SK-N-MC (cell line): ENCODE measurements at regions not wholly inside any gene's neighbourhood (a gene's known extent, or its start where the extent isn't known, plus 50 kb on each side); places are given as distances from the start of the nearest gene placed in this dataset.

ENCODE experiments used
- DNase-seq: peaks from one replicate; pipeline ENCODE4 v3.0.0-alpha.2; 2011; ENCODE audit warnings: low read depth, low spot score
- H3K27ac ChIP-seq: fragments of 200-600 bp; sonication (generic); 2 replicates; pipeline ENCODE4 v1.5.1; 2016; ENCODE audit warnings: mixed run types
- H3K36me3 ChIP-seq: fragments of 200-600 bp; sonication (generic); 2 replicates; pipeline ENCODE4 v1.6.1; 2017; ENCODE audit warnings: antibody characterized with exemption, low read length, mixed read lengths; ENCODE audit not compliant: insufficient read depth
- H3K4me3 ChIP-seq: fragments of 200-600 bp; sonication (generic); 2 replicates; pipeline ENCODE4 v1.5.1; 2016
- H3K9ac ChIP-seq: fragments of 200-600 bp; sonication (generic); 2 replicates; pipeline ENCODE4 v1.8.0; 2017; ENCODE audit warnings: mixed run types, mixed read lengths; ENCODE audit not compliant: insufficient read length
- H3K9me3 ChIP-seq: fragments of 200-600 bp; sonication (generic); 2 replicates; pipeline ENCODE4 v1.6.1; 2017; ENCODE audit warnings: low read depth, mild to moderate bottlenecking, antibody characterized with exemption, low read length, moderate library complexity, mixed read lengths
- EZH2 ChIP-seq: fragments of 200-600 bp; sonication (generic); IDR thresholded peaks from one replicate; pipeline ENCODE4 v1.6.1; 2017; ENCODE audit warnings: antibody characterized with exemption
- FOXP2 ChIP-seq: optimal IDR thresholded peaks from 2 replicates; pipeline ENCODE3; 2011; ENCODE audit warnings: mild to moderate bottlenecking, moderate library complexity; ENCODE audit not compliant: insufficient read depth; ENCODE audit errors: extremely low read length, control extremely low read depth
- POLR2AphosphoS5 ChIP-seq: IDR thresholded peaks from 2 replicates; pipeline ENCODE4 v1.6.1; 2012; ENCODE audit warnings: mild to moderate bottlenecking, low read depth, low read length, borderline replicate concordance

DNA sequence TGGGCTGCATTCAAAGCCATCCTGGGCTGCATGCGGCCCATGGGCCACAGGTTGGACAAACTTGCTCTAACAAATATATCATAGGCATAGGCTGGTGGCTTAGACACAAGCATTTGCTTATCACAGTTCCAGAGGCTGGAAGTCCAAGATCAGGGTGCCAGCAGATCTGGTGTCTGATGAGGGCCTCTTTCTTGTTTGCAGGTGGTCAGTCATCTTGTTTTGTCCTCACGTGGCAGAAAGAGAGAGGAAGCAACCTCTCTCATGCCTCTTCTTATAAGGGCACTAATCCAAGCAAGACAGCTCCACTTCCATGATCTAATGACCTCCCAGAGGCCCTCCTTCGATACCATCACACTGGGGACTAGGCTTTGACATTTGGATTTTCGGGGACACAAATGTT lies 238.7 kb upstream of the TNRC6C start:
- DNase-seq, result no peak
- Histone ChIP-seq H3K4me3 (no peak overlapping the region), H3K27ac (no peak overlapping the region), H3K9ac (no peak overlapping the region), H3K36me3 (no peaks in the 10 kb centered on the region), H3K9me3 (peaks cover 3% of the 10 kb centered on the region; the same call in 1 of the 2 replicates)
- TF ChIP-seq EZH2, result no peak
- TF ChIP-seq POLR2AphosphoS5, result no peak
- no peak for TF ChIP-seq FOXP2

GRCh38 chr17:77720946-77721845 lies 237.3 kb upstream of the TNRC6C start:
- Histone ChIP-seq H3K4me3 (no peak overlapping the region), H3K9me3 (peaks cover 3% of the 10 kb centered on the region; the same call in 1 of the 2 replicates), H3K36me3 (no peaks in the 10 kb centered on the region), H3K27ac (no peak overlapping the region), H3K9ac (no peak overlapping the region)
- TF ChIP-seq EZH2, result no peak
- TF ChIP-seq POLR2AphosphoS5, result no peak
- no peak for TF ChIP-seq FOXP2
- DNase-seq, result no peak

GRCh38 chr17:77721846-77722160 lies 236.7 kb upstream of the TNRC6C start:
- H3K4me3 ChIP-seq, result no peak overlapping the region
- no peak overlapping the region for H3K9ac ChIP-seq
- no peaks in the 10 kb centered on the region for H3K36me3 ChIP-seq
- DNase-seq, result no peak
- no peak overlapping the region for H3K27ac ChIP-seq
- TF ChIP-seq EZH2, result no peak
- no peak for TF ChIP-seq FOXP2
- TF ChIP-seq POLR2AphosphoS5, result no peak
- no peaks in the 10 kb centered on the region for H3K9me3 ChIP-seq

DNA sequence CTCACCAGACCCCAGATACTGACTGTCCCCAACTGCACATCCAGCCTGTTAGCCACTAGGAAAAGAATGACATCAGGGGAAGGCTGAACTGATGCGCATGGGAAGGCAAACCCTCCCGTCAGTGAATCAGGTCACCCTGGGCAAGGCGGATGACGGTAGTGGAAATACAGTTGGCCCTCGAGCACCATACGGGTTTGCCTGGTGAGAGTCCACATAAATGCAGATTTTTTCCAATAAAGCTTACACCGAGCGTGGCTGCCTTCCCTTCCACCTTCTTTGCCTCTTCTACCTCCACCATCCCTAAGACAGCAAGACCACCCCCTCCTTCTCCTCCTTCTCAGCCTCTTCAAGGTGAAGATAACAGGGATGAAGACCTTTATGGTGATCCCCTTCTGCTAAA lies 236.1 kb upstream of the TNRC6C start:
- H3K27ac ChIP-seq, result no peak overlapping the region
- H3K36me3 ChIP-seq, result no peaks in the 10 kb centered on the region
- no peak for DNase-seq
- H3K4me3 ChIP-seq, result no peak overlapping the region
- no peaks in the 10 kb centered on the region for H3K9me3 ChIP-seq
- H3K9ac ChIP-seq, result no peak overlapping the region
- no peak for TF ChIP-seq FOXP2
- TF ChIP-seq POLR2AphosphoS5, result no peak
- TF ChIP-seq EZH2, result no peak

GRCh38 chr17:77723071-77723908 lies 235.2 kb upstream of the TNRC6C start:
- no peak overlapping the region for H3K27ac ChIP-seq
- H3K9me3 ChIP-seq, result no peaks in the 10 kb centered on the region
- no peak overlapping the region for H3K4me3 ChIP-seq
- no peaks in the 10 kb centered on the region for H3K36me3 ChIP-seq
- TF ChIP-seq FOXP2 (no peak), POLR2AphosphoS5 (no peak), EZH2 (no peak)
- DNase-seq, result no peak
- H3K9ac ChIP-seq, result no peak overlapping the region

GRCh38 chr17:77723909-77724875 lies 234.3 kb upstream of the TNRC6C start:
- DNase-seq, result no peak
- no peaks in the 10 kb centered on the region for H3K9me3 ChIP-seq
- TF ChIP-seq FOXP2 (no peak), POLR2AphosphoS5 (no peak), EZH2 (no peak)
- H3K27ac ChIP-seq, result no peak overlapping the region
- no peak overlapping the region for H3K9ac ChIP-seq
- H3K36me3 ChIP-seq, result no peaks in the 10 kb centered on the region
- H3K4me3 ChIP-seq, result no peak overlapping the region

- Histone ChIP-seq H3K4me3 (no peak overlapping the region), H3K36me3 (no peaks in the 10 kb centered on the region), H3K27ac (no peak overlapping the region), H3K9me3 (no peaks in the 10 kb centered on the region), H3K9ac (no peak overlapping the region)
- DNase-seq, result no peak
- TF ChIP-seq EZH2 (no peak), POLR2AphosphoS5 (no peak), FOXP2 (no peak)
Observed at GRCh38 chr17:77724876-77725615, 233.5 kb upstream of the TNRC6C start.

DNA sequence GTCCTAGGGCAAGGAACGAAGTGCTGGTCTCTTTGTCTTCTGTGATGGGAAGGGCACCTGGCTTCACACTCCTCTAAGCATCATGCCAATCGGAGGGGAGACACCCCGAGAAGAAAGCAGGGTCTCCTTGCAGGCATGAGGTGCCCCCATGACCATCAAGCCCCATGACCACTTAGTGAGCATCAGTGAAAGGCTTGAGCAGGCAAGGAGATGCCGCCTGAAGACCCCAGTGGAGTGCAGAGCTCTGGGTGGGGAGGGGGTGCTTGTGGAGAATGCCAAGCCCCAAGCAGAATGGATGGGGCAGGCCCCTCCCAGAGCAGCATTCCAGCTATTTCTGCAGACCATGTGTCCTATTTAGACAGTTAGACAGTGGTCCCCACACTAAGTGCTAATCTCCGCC lies 232.7 kb upstream of the TNRC6C start:
- no peak overlapping the region for H3K9ac ChIP-seq
- H3K27ac ChIP-seq, result no peak overlapping the region
- no peaks in the 10 kb centered on the region for H3K36me3 ChIP-seq
- H3K9me3 ChIP-seq, result no peaks in the 10 kb centered on the region
- DNase-seq, result no peak
- TF ChIP-seq EZH2 (no peak), POLR2AphosphoS5 (no peak), FOXP2 (no peak)
- H3K4me3 ChIP-seq, result no peak overlapping the region
